HepG2 (cell line): ENCODE measurements at regions not wholly inside any gene's neighbourhood (a gene's known extent, or its start where the extent isn't known, plus 50 kb on each side); places are given as distances from the start of the nearest gene placed in this dataset.

Experiments used
- ATAC-seq: fragments of 200-7000 bp; cut with Tn5 transposase; 3 replicates; pipeline ENCODE4 v1.9.1; 2020; ENCODE audit warnings: mild to moderate bottlenecking, moderate library complexity
- BruUV-seq: library from RNA; stranded (reverse); fragments of 400-500 nt; replicated peaks from 2 replicates; lab custom pipeline; 2021; lab: Mats Ljungman, UMichigan
- CTCF ChIA-PET: fragments of 300-600 bp; formaldehyde crosslinking; extraction: SDS; loops from one replicate; lab custom pipeline; 2021; ENCODE audit warnings: low total read pairs, inconsistent platforms, low intra/inter-chr PET ratio; lab: Yijun Ruan, JAX
- POLR2A ChIA-PET: fragments of 350-600 bp; sonication (Branson Sonifier 250); formaldehyde crosslinking; loops from one replicate; lab custom pipeline; 2020; ENCODE audit warnings: antibody characterized with exemption, inconsistent platforms; lab: Yijun Ruan, JAX
- DNase-seq: peaks from one replicate; pipeline ENCODE4 v3.0.0-alpha.2; 2015; ENCODE audit warnings: low spot score
- FAIRE-seq: peaks from 3 replicates; lab custom pipeline; 2011; peaks lifted over from hg19 to GRCh38; lab: Jason Lieb, UNC
- H2AFZ ChIP-seq: one replicate; pipeline ENCODE4 v1.6.1; 2011; ENCODE audit warnings: low read length, inconsistent platforms
- H3K27ac ChIP-seq: fragments of 300-600 bp; 3 replicates; pipeline ENCODE4 v1.8.0; 2011; ENCODE audit warnings: mixed run types, mild to moderate bottlenecking, mixed read lengths, low read length, inconsistent platforms; ENCODE audit not compliant: insufficient read depth; ENCODE audit errors: extremely low read length
- H3K27me3 ChIP-seq, 2 experiments: fragments of 200-600 bp in 1 of 2; 2 replicates in 1 of 2; 3 replicates in 1 of 2; pipeline versions ENCODE4 v1.6.0 to v1.8.0; 2011; ENCODE audit warnings: low read length in 2 of 2, mild to moderate bottlenecking in 2 of 2, moderate library complexity in 2 of 2, inconsistent platforms in 1 of 2; ENCODE audit not compliant: insufficient read depth in 2 of 2, control insufficient read depth in 1 of 2
- H3K36me3 ChIP-seq, 2 experiments: fragments of 200-600 bp in 1 of 2; replicated peaks in 1 of 2; 2 replicates in 1 of 2; 3 replicates in 1 of 2; pipeline versions ENCODE4 v1.5.1 to v1.8.0; 2011; ENCODE audit warnings: low read length in 2 of 2, inconsistent platforms in 1 of 2; ENCODE audit not compliant: insufficient read depth in 2 of 2, control insufficient read depth in 1 of 2
- H3K4me1 ChIP-seq: 2 replicates; pipeline ENCODE4 v1.5.1; 2012; ENCODE audit warnings: low read length, inconsistent platforms; ENCODE audit not compliant: insufficient read depth
- H3K4me2 ChIP-seq: 2 replicates; pipeline ENCODE4 v1.6.0; 2011; ENCODE audit warnings: low read depth, low read length, inconsistent platforms
- H3K4me3 ChIP-seq, 3 experiments: fragments of 200-600 bp in 1 of 3; sonication (generic), shearing (Covaris generic) in 1 of 3; replicated peaks in 1 of 3; 2 replicates each; pipeline ENCODE4 v1.5.1; 2011 to 2016; ENCODE audit warnings: low read length in 3 of 3, inconsistent platforms in 2 of 3, low read depth in 2 of 3, mild to moderate bottlenecking in 2 of 3, control low read depth in 1 of 3, mixed read lengths in 1 of 3; ENCODE audit not compliant: insufficient read depth in 1 of 3
- H3K79me2 ChIP-seq: one replicate; pipeline ENCODE4 v1.6.1; 2011; ENCODE audit warnings: low read length, inconsistent platforms; ENCODE audit not compliant: insufficient read depth
- H3K9ac ChIP-seq: 2 replicates; pipeline ENCODE4 v1.6.0; 2011; ENCODE audit warnings: mild to moderate bottlenecking, low read depth, low read length, inconsistent platforms; ENCODE audit not compliant: insufficient read depth
- H3K9me3 ChIP-seq: 2 replicates; pipeline ENCODE4 v1.5.1; 2012; ENCODE audit warnings: mild to moderate bottlenecking, low read length
- H4K20me1 ChIP-seq: 2 replicates; pipeline ENCODE4 v1.6.0; 2011; ENCODE audit warnings: inconsistent platforms, mild to moderate bottlenecking, low read length, moderate library complexity; ENCODE audit not compliant: insufficient read depth
- BCLAF1 ChIP-seq: fragments of 450-650 bp; IDR thresholded peaks from 2 replicates; pipeline ENCODE4 v1.6.1; 2017; ENCODE audit warnings: mild to moderate bottlenecking
- FUBP1 ChIP-seq: sonication (generic); formaldehyde crosslinking; IDR thresholded peaks from 2 replicates; pipeline ENCODE4 v1.5.1; 2020; ENCODE audit warnings: missing genetic modification reagents, mild to moderate bottlenecking, borderline replicate concordance
- POLR2A ChIP-seq, 2 experiments: IDR thresholded peaks; 2 replicates each; pipeline ENCODE4 v1.6.1; 2011; ENCODE audit warnings: low read depth in 2 of 2, low read length in 2 of 2, mild to moderate bottlenecking in 1 of 2, moderate library complexity in 1 of 2; ENCODE audit not compliant: insufficient read depth in 1 of 2
- POLR2AphosphoS2 ChIP-seq: IDR thresholded peaks from 2 replicates; pipeline ENCODE4 v1.6.1; 2011; ENCODE audit warnings: low read depth, low read length, improper control_type of control experiment
- RXRB ChIP-seq: IDR thresholded peaks from 2 replicates; pipeline ENCODE4 v1.6.1; 2016; ENCODE audit warnings: borderline replicate concordance, missing genetic modification reagents, missing compliant biosample characterization
- ZBTB4 ChIP-seq: sonication (generic); formaldehyde crosslinking; IDR thresholded peaks from 2 replicates; pipeline ENCODE4 v1.4.0; 2020; ENCODE audit warnings: missing genetic modification reagents, mild to moderate bottlenecking, borderline replicate concordance
- ZNF484 ChIP-seq: sonication (generic); formaldehyde crosslinking; IDR thresholded peaks from 2 replicates; pipeline ENCODE4 v1.5.1; 2020; ENCODE audit warnings: mild to moderate bottlenecking, low read depth, missing genetic modification reagents, borderline replicate concordance
- ZNF496 ChIP-seq: sonication (generic); formaldehyde crosslinking; IDR thresholded peaks from 2 replicates; pipeline ENCODE4 v1.8.1; 2023; ENCODE audit warnings: mild to moderate bottlenecking, moderate library complexity, missing genetic modification reagents; ENCODE audit not compliant: insufficient replicate concordance
- ZNF513 ChIP-seq: sonication (generic); formaldehyde crosslinking; conservative IDR thresholded peaks from 2 replicates; pipeline ENCODE4 v1.5.0; 2020; ENCODE audit warnings: missing genetic modification reagents
- ZNF546 ChIP-seq: sonication (generic); formaldehyde crosslinking; conservative IDR thresholded peaks from 2 replicates; pipeline ENCODE4 v1.8.1; 2023; ENCODE audit warnings: mild to moderate bottlenecking, missing genetic modification reagents
- ZNF597 ChIP-seq: sonication (generic); formaldehyde crosslinking; IDR thresholded peaks from 2 replicates; pipeline ENCODE4 v1.5.0; 2020; ENCODE audit warnings: missing genetic modification reagents
- ZNF674 ChIP-seq: sonication (generic); formaldehyde crosslinking; IDR thresholded peaks from 2 replicates; pipeline ENCODE4 v1.5.0; 2020; ENCODE audit warnings: low read depth, mild to moderate bottlenecking, missing genetic modification reagents
- WGBS: methylation state at CpG from one replicate; pipeline ENCODE4 v1.1.6; 2017; ENCODE audit warnings: low lambda C conversion rate; 5-methylcytosine and 5-hydroxymethylcytosine counted together
- in situ Hi-C: cut with HindIII; loops from 2 replicates; pipeline ENCODE4 v1.10.0; 2017; ENCODE audit warnings: low pct_unique_long_range_greater_than_20kb; ENCODE audit not compliant: extremely low pct_ligation_motif_present
- intact Hi-C: fragments of 100-400 bp; cut with micrococcal nuclease; formaldehyde crosslinking; loops from one replicate; pipeline ENCODE4 v1.10.0; 2022; ENCODE audit not compliant: unreplicated experiment

GRCh38 chr12:5154091-5154490 is 110.4 kb downstream of the KCNA5 start (continued):
- TF ChIP-seq BCLAF1 (no peak), ZNF674 (CRISPR knock-in tag) (no peak)

GRCh38 chr12:5155866-5156265 is 112.2 kb downstream of the KCNA5 start:
- TF ChIP-seq ZNF484 (no peak), ZBTB4 (CRISPR knock-in tag) (no peak), ZNF597 (no peak), POLR2A (IDR thresholded peaks at IDR 0.05; ENCODE audit: insufficient read depth in 1 of 2, low read depth in 2 of 2, low read length in 2 of 2) (no peak), ZNF513 (CRISPR knock-in tag) (no peak), POLR2AphosphoS2 (no peak), ZNF546 (CRISPR knock-in tag) (no peak), RXRB (no peak), FUBP1 (CRISPR knock-in tag) (no peak), ZNF496 (CRISPR knock-in tag) (no peak)
- no peaks in the 10 kb centered on the region for H3K36me3 ChIP-seq
- CTCF ChIA-PET, result no interaction called here
- H3K4me1 ChIP-seq, result no peaks in the 10 kb centered on the region
- no peak overlapping the region for H3K9ac ChIP-seq
- H3K27me3 ChIP-seq, result peaks cover 0 to 10% of the 10 kb centered on the region in 2 experiments; a peak in 1 of 5 replicates
- BruUV-seq, result no TSS peak
- no peaks in the 10 kb centered on the region for H4K20me1 ChIP-seq
- no peaks in the 10 kb centered on the region for H3K9me3 ChIP-seq
- 20% methylated on average over 3 of the region's 9 CpGs for WGBS
- in situ Hi-C loops (no loop called here), intact Hi-C loops (no loop called here)
- no peak overlapping the region for H2AFZ ChIP-seq
- DNase-seq, result no peak
- POLR2A ChIA-PET, result no interaction called here
- FAIRE-seq, result no peak
- H3K4me3 ChIP-seq, result no peak overlapping the region
- no peak for ATAC-seq
- H3K79me2 ChIP-seq, result no peaks in the 10 kb centered on the region
- no peak overlapping the region for H3K4me2 ChIP-seq
- no peak overlapping the region for H3K27ac ChIP-seq
